ENCODE measurements at regions not wholly inside any gene's neighbourhood (a gene's known extent, or its start where the extent isn't known, plus 50 kb on each side); places are given as distances from the start of the nearest gene placed in this dataset.
"Not testable (repeated sequence)": the region's sequence is repeated elsewhere in the genome, so short reads cannot be mapped to it uniquely, and the experiment has no call there.

DNA sequence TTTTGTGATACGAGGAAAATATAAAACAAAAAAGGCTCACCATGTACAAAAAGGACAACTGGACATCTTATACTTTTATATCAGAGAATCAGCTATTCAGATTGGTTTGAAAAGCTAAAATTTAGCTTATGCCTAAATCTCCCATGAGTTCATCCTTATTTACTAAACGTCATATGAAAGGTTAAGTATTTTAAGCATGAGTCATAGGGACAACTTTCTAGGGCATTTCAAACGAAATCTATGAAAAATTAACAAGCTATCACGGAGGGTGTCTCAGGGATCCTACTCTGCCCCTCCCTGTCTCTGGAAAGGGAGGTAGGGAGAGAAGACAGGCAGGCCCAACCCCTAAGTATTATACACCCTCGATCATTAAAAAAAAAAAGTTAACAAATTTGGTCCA is 124.1 kb upstream of the LOC128125822 start:
- Mint-ChIP-seq H3K27ac (no peak overlapping the region), H3K4me3 (no peak overlapping the region), H3K36me3 (ENCODE audit: insufficient read depth in 2 of 2) (no peaks in the 10 kb centered on the region), H3K9me3 (no peaks in the 10 kb centered on the region), H3K4me1 (ENCODE audit: low read depth) (no peaks in the 10 kb centered on the region), H3K27me3 (ENCODE audit: low read depth) (no peaks in the 10 kb centered on the region)
- DNase-seq = no peak
- no peak for ATAC-seq (replicated peaks in 1 of 2)

DNA sequence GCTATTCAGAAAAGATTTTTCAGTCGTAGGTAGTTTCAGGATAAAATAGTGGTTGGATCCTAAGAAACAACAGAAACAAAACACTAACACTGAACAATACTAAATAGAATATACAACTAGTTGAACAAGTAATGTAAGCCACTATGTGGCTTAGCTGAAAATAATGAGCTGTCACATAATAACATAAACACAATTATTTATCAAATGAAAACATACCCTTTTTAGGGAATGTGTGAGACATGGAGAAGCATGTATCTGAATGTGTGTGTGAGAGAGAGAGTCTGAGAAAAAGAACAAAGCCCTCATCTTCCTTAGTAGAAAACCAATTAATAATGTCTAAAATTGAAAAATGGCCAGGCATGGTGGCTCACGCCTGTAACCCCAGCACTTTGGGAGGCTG is 122.6 kb upstream of the LOC128125822 start:
- no peak for ATAC-seq (replicated peaks in 1 of 2)
- Mint-ChIP-seq H3K4me1 (ENCODE audit: low read depth) (no peaks in the 10 kb centered on the region), H3K4me3 (no peak overlapping the region), H3K27ac (no peak overlapping the region), H3K9me3 (no peaks in the 10 kb centered on the region), H3K27me3 (ENCODE audit: low read depth) (no peaks in the 10 kb centered on the region), H3K36me3 (ENCODE audit: insufficient read depth in 2 of 2) (no peaks in the 10 kb centered on the region)
- no peak for DNase-seq

- no peaks in the 10 kb centered on the region for H3K27me3 Mint-ChIP-seq (ENCODE audit: low read depth)
- no peaks in the 10 kb centered on the region for H3K36me3 Mint-ChIP-seq (ENCODE audit: insufficient read depth in 2 of 2)
- ATAC-seq (replicated peaks in 1 of 2) = no peak
These were observed 121.0 kb upstream of the LOC128125822 start for GRCh38 chr6:63451238-63451637.

GRCh38 chr6:63452125-63452524 is 120.2 kb upstream of the LOC128125822 start:
- Mint-ChIP-seq H3K4me1 (ENCODE audit: low read depth) (no peaks in the 10 kb centered on the region), H3K36me3 (ENCODE audit: insufficient read depth in 2 of 2) (no peaks in the 10 kb centered on the region), H3K4me3 (no peak overlapping the region), H3K27me3 (ENCODE audit: low read depth) (no peaks in the 10 kb centered on the region), H3K27ac (no peak overlapping the region), H3K9me3 (no peaks in the 10 kb centered on the region)
- ATAC-seq (replicated peaks in 1 of 2) (no peak), DNase-seq (no peak)

More at GRCh38 chr6:63451238-63451637, 121.0 kb upstream of the LOC128125822 start:
- H3K4me1 Mint-ChIP-seq (ENCODE audit: low read depth) = no peaks in the 10 kb centered on the region
- no peaks in the 10 kb centered on the region for H3K9me3 Mint-ChIP-seq
- no peak overlapping the region for H3K27ac Mint-ChIP-seq
- DNase-seq = no peak
- H3K4me3 Mint-ChIP-seq = no peak overlapping the region

DNA sequence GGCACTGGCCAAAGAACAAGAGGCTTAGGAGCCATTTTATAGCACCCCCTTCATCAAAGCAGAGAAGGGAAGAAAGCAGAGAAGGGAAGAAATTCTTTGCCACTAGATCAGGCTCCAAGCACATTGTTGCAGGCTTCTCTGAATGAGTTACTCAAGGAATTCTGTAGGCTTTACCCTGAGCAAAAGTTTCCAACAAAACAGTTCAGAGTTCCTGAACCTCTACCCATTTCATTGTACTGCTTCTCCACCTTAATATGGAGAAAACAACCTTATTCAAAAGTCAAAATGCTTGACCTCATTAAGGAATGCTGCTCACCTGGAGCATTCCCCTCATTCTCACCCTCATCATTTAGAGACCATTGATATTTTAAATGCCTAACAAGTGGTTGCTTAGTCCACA is 115.5 kb upstream of the LOC128125822 start:
- ATAC-seq (replicated peaks in 1 of 2) (no peak), DNase-seq (no peak)
- Mint-ChIP-seq H3K36me3 (ENCODE audit: insufficient read depth in 2 of 2) (no peaks in the 10 kb centered on the region), H3K27me3 (ENCODE audit: low read depth) (no peaks in the 10 kb centered on the region), H3K9me3 (no peaks in the 10 kb centered on the region), H3K4me1 (ENCODE audit: low read depth) (no peaks in the 10 kb centered on the region), H3K27ac (no peak overlapping the region), H3K4me3 (no peak overlapping the region)

DNA sequence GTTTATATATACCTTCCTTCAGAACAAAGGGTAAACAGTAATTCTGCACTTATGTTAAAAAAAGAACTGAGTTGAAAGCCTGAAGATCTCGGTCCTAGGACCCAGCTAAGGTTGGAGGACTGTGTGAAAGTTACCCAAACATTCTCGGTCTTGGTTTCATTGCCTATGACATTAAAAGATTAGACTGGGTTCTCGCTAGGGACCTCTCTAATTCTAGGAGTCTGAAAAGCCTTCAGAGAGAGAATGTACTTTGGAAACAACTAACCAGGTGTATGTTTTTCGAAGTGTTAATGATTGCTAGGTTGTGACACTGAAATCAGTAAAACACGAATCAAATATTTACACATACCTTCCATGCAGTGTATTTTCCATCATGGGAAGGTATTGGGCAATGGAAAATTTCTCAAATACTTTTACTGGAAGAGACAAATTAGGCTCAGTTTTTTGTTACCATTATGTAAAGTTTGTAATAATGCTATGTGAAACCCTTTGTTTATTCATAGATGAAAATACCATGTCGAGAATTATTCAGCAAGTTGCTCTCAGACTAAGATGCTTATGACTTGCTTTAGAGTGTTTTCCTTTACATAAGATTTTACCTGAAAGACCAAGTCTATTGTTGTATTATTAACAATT is 113.7 kb upstream of the LOC128125822 start:
- Mint-ChIP-seq H3K27me3 (ENCODE audit: low read depth) (no peaks in the 10 kb centered on the region), H3K9me3 (no peaks in the 10 kb centered on the region), H3K4me3 (no peak overlapping the region), H3K27ac (no peak overlapping the region), H3K36me3 (ENCODE audit: insufficient read depth in 2 of 2) (no peaks in the 10 kb centered on the region), H3K4me1 (ENCODE audit: low read depth) (no peaks in the 10 kb centered on the region)
- no peak for DNase-seq
- ATAC-seq (replicated peaks in 1 of 2) = no peak

DNA sequence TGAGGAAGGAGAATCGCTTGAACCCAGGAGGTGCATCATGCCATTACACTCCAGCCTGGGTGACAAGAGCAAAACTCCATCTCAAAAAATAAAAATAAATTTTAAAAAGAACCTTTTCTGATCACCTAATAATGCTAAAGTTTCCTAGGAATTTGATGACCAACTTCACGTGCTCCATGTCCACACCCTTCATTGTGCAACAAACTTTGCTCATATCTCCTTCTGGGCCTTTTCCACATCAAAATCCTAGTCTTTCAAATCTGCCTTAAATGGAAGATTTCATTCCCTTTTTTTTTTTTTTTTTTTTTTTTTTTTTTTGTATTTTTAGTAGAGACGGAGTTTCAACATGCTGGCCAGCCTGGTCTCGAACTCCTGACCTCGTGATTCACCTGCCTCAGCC is 112.5 kb upstream of the LOC128125822 start:
- Mint-ChIP-seq H3K9me3 (no peaks in the 10 kb centered on the region), H3K4me3 (no peak overlapping the region), H3K4me1 (ENCODE audit: low read depth) (no peaks in the 10 kb centered on the region), H3K27ac (no peak overlapping the region), H3K36me3 (ENCODE audit: insufficient read depth in 2 of 2) (no peaks in the 10 kb centered on the region), H3K27me3 (ENCODE audit: low read depth) (no peaks in the 10 kb centered on the region)
- no peak for DNase-seq
- no peak for ATAC-seq (replicated peaks in 1 of 2)

- H3K4me3 Mint-ChIP-seq = no peak overlapping the region
- H3K36me3 Mint-ChIP-seq (ENCODE audit: insufficient read depth in 2 of 2) = no peaks in the 10 kb centered on the region
- H3K27ac Mint-ChIP-seq = no peak overlapping the region
- H3K9me3 Mint-ChIP-seq = no peaks in the 10 kb centered on the region
- no peak for ATAC-seq (replicated peaks in 1 of 2)
- no peaks in the 10 kb centered on the region for H3K27me3 Mint-ChIP-seq (ENCODE audit: low read depth)
- no peaks in the 10 kb centered on the region for H3K4me1 Mint-ChIP-seq (ENCODE audit: low read depth)
- no peak for DNase-seq
These were observed 111.3 kb upstream of the LOC128125822 start for GRCh38 chr6:63460971-63461370.

DNA sequence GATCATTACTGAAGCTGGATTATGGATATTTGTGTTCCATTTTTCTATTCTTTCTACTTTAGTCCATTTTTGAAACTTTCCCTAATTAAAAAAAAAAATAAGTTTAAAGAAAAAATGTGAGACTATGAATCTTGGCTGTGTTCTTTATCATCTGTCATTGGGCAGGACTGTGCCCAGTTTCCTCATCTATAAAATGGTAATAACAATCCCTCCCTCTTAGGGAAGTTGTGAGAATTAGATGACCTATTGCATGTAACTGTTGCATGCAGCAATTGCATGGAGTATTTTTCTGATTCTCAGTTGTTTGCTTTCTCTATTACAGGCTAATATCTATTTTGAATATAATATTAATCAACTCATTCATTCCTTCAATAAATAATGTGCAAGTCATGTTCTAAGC is 108.2 kb upstream of the LOC128125822 start:
- no peak overlapping the region for H3K27ac Mint-ChIP-seq
- H3K4me1 Mint-ChIP-seq (ENCODE audit: low read depth) = no peaks in the 10 kb centered on the region
- no peak overlapping the region for H3K4me3 Mint-ChIP-seq
- ATAC-seq (replicated peaks in 1 of 2) (no peak), DNase-seq (no peak)
- H3K27me3 Mint-ChIP-seq (ENCODE audit: low read depth) = no peaks in the 10 kb centered on the region
- no peaks in the 10 kb centered on the region for H3K9me3 Mint-ChIP-seq
- no peaks in the 10 kb centered on the region for H3K36me3 Mint-ChIP-seq (ENCODE audit: insufficient read depth in 2 of 2)

DNA sequence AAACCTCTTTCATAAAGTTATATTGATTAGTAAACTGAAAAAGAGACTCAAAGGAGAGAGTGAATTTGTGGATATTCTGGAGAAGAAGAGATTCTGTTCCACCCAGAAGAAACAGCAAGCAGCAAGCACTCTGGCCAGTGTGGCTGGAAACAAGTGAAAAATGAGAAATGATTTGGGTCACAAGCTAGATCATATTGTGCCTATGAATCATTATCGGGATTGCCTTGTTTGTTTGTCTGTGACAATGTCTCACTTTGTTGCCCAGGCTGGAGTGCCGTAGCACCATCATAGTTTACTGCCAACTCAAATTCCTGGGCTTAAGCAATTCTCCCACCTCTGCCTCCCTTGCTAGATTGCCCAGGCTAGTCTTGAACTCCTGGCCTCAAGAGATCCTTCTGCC is 106.5 kb upstream of the LOC128125822 start:
- Mint-ChIP-seq H3K9me3 (no peaks in the 10 kb centered on the region), H3K4me1 (ENCODE audit: low read depth) (no peaks in the 10 kb centered on the region), H3K27me3 (ENCODE audit: low read depth) (no peaks in the 10 kb centered on the region), H3K36me3 (ENCODE audit: insufficient read depth in 2 of 2) (no peaks in the 10 kb centered on the region), H3K27ac (no peak overlapping the region), H3K4me3 (no peak overlapping the region)
- no peak for ATAC-seq (replicated peaks in 1 of 2)
- no peak for DNase-seq

GRCh38 chr6:63466242-63466733 is 106.0 kb upstream of the LOC128125822 start:
- Mint-ChIP-seq H3K9me3 (no peaks in the 10 kb centered on the region), H3K4me3 (no peak overlapping the region), H3K36me3 (ENCODE audit: insufficient read depth in 2 of 2) (no peaks in the 10 kb centered on the region), H3K4me1 (ENCODE audit: low read depth) (no peaks in the 10 kb centered on the region), H3K27me3 (ENCODE audit: low read depth) (no peaks in the 10 kb centered on the region), H3K27ac (no peak overlapping the region)
- no peak for ATAC-seq (replicated peaks in 1 of 2)
- DNase-seq = no peak

- Mint-ChIP-seq H3K36me3 (ENCODE audit: insufficient read depth in 2 of 2) (no peaks in the 10 kb centered on the region), H3K27ac (no peak overlapping the region), H3K4me3 (no peak overlapping the region), H3K4me1 (ENCODE audit: low read depth) (no peaks in the 10 kb centered on the region), H3K27me3 (ENCODE audit: low read depth) (no peaks in the 10 kb centered on the region), H3K9me3 (no peaks in the 10 kb centered on the region)
- ATAC-seq (replicated peaks in 1 of 2) (no peak), DNase-seq (no peak)
These were observed 104.9 kb upstream of the LOC128125822 start for GRCh38 chr6:63467247-63467954.

- H3K4me3 Mint-ChIP-seq; H3K36me3 Mint-ChIP-seq (ENCODE audit: insufficient read depth in 2 of 2); H3K27ac Mint-ChIP-seq; H3K4me1 Mint-ChIP-seq (ENCODE audit: low read depth); DNase-seq; H3K27me3 Mint-ChIP-seq (ENCODE audit: low read depth); H3K9me3 Mint-ChIP-seq; ATAC-seq (replicated peaks in 1 of 2): not testable (repeated sequence)
These were observed 101.1 kb upstream of the LOC128125822 start for GRCh38 chr6:63471145-63471544.

- DNase-seq = no peak
- no peaks in the 10 kb centered on the region for H3K27me3 Mint-ChIP-seq (ENCODE audit: low read depth)
- H3K4me3 Mint-ChIP-seq = no peak overlapping the region
- ATAC-seq (replicated peaks in 1 of 2) = no peak
- H3K9me3 Mint-ChIP-seq = no peaks in the 10 kb centered on the region
- H3K4me1 Mint-ChIP-seq (ENCODE audit: low read depth) = no peaks in the 10 kb centered on the region
- no peak overlapping the region for H3K27ac Mint-ChIP-seq
- H3K36me3 Mint-ChIP-seq (ENCODE audit: insufficient read depth in 2 of 2) = no peaks in the 10 kb centered on the region
These were observed 100.6 kb upstream of the LOC128125822 start for GRCh38 chr6:63471654-63472053.

Data from activated T-cell treated with anti-CD3 and anti-CD28 coated beads, Interleukin-2, amount 50 U/mL, for 72 hours (primary cell).